Natural killer cell (primary cell): ENCODE measurements at regions not wholly inside any gene's neighbourhood (a gene's known extent, or its start where the extent isn't known, plus 50 kb on each side); places are given as distances from the start of the nearest gene placed in this dataset.

Experiments
- ATAC-seq, 3 donors: fragments of 150-1000 bp in 2 of 3; fragments of 200-7000 bp in 1 of 3; cut with Tn5 transposase; 1 replicate in 1 of 3; 2 replicates in 2 of 3; pipeline ENCODE4 v1.10.0; 2021; ENCODE audit warnings: mild to moderate bottlenecking in 2 of 3, moderate library complexity in 2 of 3
- DNase-seq, 2 donors: peaks; one replicate each; pipeline versions ENCODE4 v3.0.0 to v3.0.0-alpha.2; 2013 to 2021; ENCODE audit warnings: mixed read lengths in 1 of 2
- H3K27ac ChIP-seq: one replicate; pipeline ENCODE4 v1.5.1; 2013; ENCODE audit warnings: mild to moderate bottlenecking, low read length
- H3K27me3 ChIP-seq: one replicate; pipeline ENCODE4 v1.6.1; 2013; ENCODE audit warnings: low read length; ENCODE audit not compliant: control insufficient read depth, insufficient read depth
- H3K36me3 ChIP-seq: one replicate; pipeline ENCODE4 v1.6.1; 2013; ENCODE audit warnings: low read length; ENCODE audit not compliant: control insufficient read depth, insufficient read depth
- H3K4me1 ChIP-seq: one replicate; pipeline ENCODE4 v1.6.1; 2013; ENCODE audit warnings: low read length; ENCODE audit not compliant: control insufficient read depth, insufficient read depth
- H3K4me3 ChIP-seq: one replicate; pipeline ENCODE4 v1.5.1; 2013; ENCODE audit warnings: low read length
- H3K9me3 ChIP-seq: one replicate; pipeline ENCODE4 v1.6.1; 2013; ENCODE audit warnings: low read length; ENCODE audit not compliant: control insufficient read depth, insufficient read depth
- H3K27ac Mint-ChIP-seq, 2 donors: one replicate each; pipeline ENCODE4 v1.8.0; 2022; ENCODE audit warnings: mild to moderate bottlenecking in 2 of 2, mixed read lengths in 2 of 2, moderate library complexity in 1 of 2
- H3K27me3 Mint-ChIP-seq, 2 donors: one replicate each; pipeline ENCODE4 v1.8.0; 2022; ENCODE audit warnings: low read depth in 2 of 2, mixed read lengths in 2 of 2
- H3K36me3 Mint-ChIP-seq: one replicate; pipeline ENCODE4 v1.8.0; 2022; ENCODE audit warnings: mixed read lengths
- H3K4me1 Mint-ChIP-seq, 2 donors: one replicate each; pipeline ENCODE4 v1.8.0; 2022; ENCODE audit warnings: mixed read lengths in 2 of 2
- H3K4me3 Mint-ChIP-seq: one replicate; pipeline ENCODE4 v1.8.0; 2022; ENCODE audit warnings: mild to moderate bottlenecking, moderate library complexity, mixed read lengths
- H3K9me3 Mint-ChIP-seq, 2 donors: one replicate each; pipeline ENCODE4 v1.8.0; 2022; ENCODE audit warnings: mixed read lengths in 2 of 2
- CTCF ChIP-seq: fragments of 200-600 bp; IDR thresholded peaks from one replicate; pipeline ENCODE4 v1.8.0; 2022; ENCODE audit warnings: antibody characterized with exemption
- WGBS: methylation state at CpG from one replicate; pipeline ENCODE4 v1.1.7; 2013; ENCODE audit warnings: missing lambda C conversion rate; ENCODE audit not compliant: insufficient coverage; 5-methylcytosine and 5-hydroxymethylcytosine counted together
- intact Hi-C: fragments of 100-400 bp; cut with micrococcal nuclease; formaldehyde crosslinking; loops from one replicate; pipeline ENCODE4 v1.14.2; 2022

GRCh38 chr11:96782632-96783031, 392.8 kb downstream of the JRKL start:
- H3K36me3 Mint-ChIP-seq, result no peaks in the 10 kb centered on the region
- 85% methylated on average over 1 of the region's 2 CpGs for WGBS
- ATAC-seq, result no peak

GRCh38 chr11:96783311-96783710, 393.5 kb downstream of the JRKL start:
- no peak overlapping the region for H3K4me3 Mint-ChIP-seq
- no peak overlapping the region for H3K27ac Mint-ChIP-seq
- Histone ChIP-seq H3K4me3 (no peak overlapping the region), H3K27me3 (no peaks in the 10 kb centered on the region), H3K27ac (no peak overlapping the region), H3K9me3 (no peaks in the 10 kb centered on the region), H3K4me1 (no peaks in the 10 kb centered on the region), H3K36me3 (no peaks in the 10 kb centered on the region)
- H3K9me3 Mint-ChIP-seq, result peaks cover 19 to 21% of the 10 kb centered on the region in 2 donors
- DNase-seq (no peak), ATAC-seq (no peak)
- H3K4me1 Mint-ChIP-seq, result no peaks in the 10 kb centered on the region
- intact Hi-C loops, result no loop called here
- no peaks in the 10 kb centered on the region for H3K27me3 Mint-ChIP-seq
- 100% methylated on average over 2 of the region's 3 CpGs for WGBS
- TF ChIP-seq CTCF, result no peak
- no peaks in the 10 kb centered on the region for H3K36me3 Mint-ChIP-seq

More at GRCh38 chr11:96782632-96783031, 392.8 kb downstream of the JRKL start:
- H3K4me1 ChIP-seq, result no peaks in the 10 kb centered on the region
- H3K9me3 ChIP-seq, result no peaks in the 10 kb centered on the region
- no peak for DNase-seq
- no peak for TF ChIP-seq CTCF
- no peaks in the 10 kb centered on the region for H3K36me3 ChIP-seq
- no peaks in the 10 kb centered on the region for H3K27me3 Mint-ChIP-seq
- intact Hi-C loops, result no loop called here
- no peak overlapping the region for H3K4me3 Mint-ChIP-seq
- no peaks in the 10 kb centered on the region for H3K4me1 Mint-ChIP-seq
- peaks cover 17 to 21% of the 10 kb centered on the region in 2 donors for H3K9me3 Mint-ChIP-seq
- no peaks in the 10 kb centered on the region for H3K27me3 ChIP-seq
- no peak overlapping the region for H3K4me3 ChIP-seq
- no peak overlapping the region for H3K27ac Mint-ChIP-seq
- no peak overlapping the region for H3K27ac ChIP-seq

GRCh38 chr11:96785073-96785472, 395.3 kb downstream of the JRKL start:
- Histone ChIP-seq H3K27ac (no peak overlapping the region), H3K27me3 (no peaks in the 10 kb centered on the region), H3K4me3 (no peak overlapping the region), H3K4me1 (no peaks in the 10 kb centered on the region), H3K9me3 (no peaks in the 10 kb centered on the region), H3K36me3 (no peaks in the 10 kb centered on the region)
- no peak for ATAC-seq
- intact Hi-C loops, result no loop called here
- Mint-ChIP-seq H3K27ac (no peak overlapping the region), H3K36me3 (no peaks in the 10 kb centered on the region), H3K4me1 (no peaks in the 10 kb centered on the region), H3K27me3 (no peaks in the 10 kb centered on the region), H3K9me3 (peaks cover 11 to 13% of the 10 kb centered on the region in 2 donors), H3K4me3 (no peak overlapping the region)
- TF ChIP-seq CTCF, result no peak
- 89% methylated on average over 4 of the region's 4 CpGs for WGBS
- DNase-seq, result no peak

- no peak for TF ChIP-seq CTCF
- H3K4me1 Mint-ChIP-seq, result no peaks in the 10 kb centered on the region
- DNase-seq (no peak), ATAC-seq (no peak)
- Histone ChIP-seq H3K27ac (no peak overlapping the region), H3K9me3 (peaks cover 3% of the 10 kb centered on the region), H3K4me3 (no peak overlapping the region), H3K27me3 (no peaks in the 10 kb centered on the region), H3K4me1 (no peaks in the 10 kb centered on the region), H3K36me3 (no peaks in the 10 kb centered on the region)
- WGBS, result 93% methylated on average over 2 of the region's 2 CpGs
- H3K36me3 Mint-ChIP-seq, result no peaks in the 10 kb centered on the region
- H3K4me3 Mint-ChIP-seq, result no peak overlapping the region
- no peak overlapping the region for H3K27ac Mint-ChIP-seq
- H3K9me3 Mint-ChIP-seq, result peaks cover 9 to 18% of the 10 kb centered on the region in 2 donors
- intact Hi-C loops, result no loop called here
- H3K27me3 Mint-ChIP-seq, result no peaks in the 10 kb centered on the region
These were observed 404.3 kb downstream of the JRKL start for GRCh38 chr11:96794152-96794551.
